ENCODE measurements at regions not wholly inside any gene's neighbourhood (a gene's known extent, or its start where the extent isn't known, plus 50 kb on each side); places are given as distances from the start of the nearest gene placed in this dataset.

DNA sequence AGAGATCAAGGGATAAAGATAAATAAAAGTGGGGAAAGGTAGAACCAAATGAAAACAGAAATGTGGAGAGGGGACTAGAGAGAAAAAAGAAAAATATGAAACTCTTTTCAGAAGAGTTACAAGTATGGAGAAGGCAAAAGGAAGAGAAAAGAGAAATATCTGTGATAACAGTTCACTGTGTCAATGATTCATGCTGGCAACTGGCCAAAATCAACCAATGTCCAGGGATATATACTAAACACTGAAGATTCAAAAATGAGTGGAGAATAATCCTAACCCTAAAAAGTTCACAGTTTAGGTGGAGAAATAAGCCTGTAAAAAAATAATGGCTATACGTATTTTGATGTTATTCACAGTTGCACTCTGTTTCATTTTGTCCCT, 372.3 kb upstream of the KITLG start:
- DNase-seq (ENCODE audit: low read depth, low spot score) = no peak
- Histone ChIP-seq H3K4me1 (ENCODE audit: control insufficient read depth, extremely low read depth, insufficient read depth, low read length) (no peaks in the 10 kb centered on the region), H4K20me1 (ENCODE audit: control insufficient read depth, extremely low read depth, insufficient read depth, low read length) (no peaks in the 10 kb centered on the region)

DNA sequence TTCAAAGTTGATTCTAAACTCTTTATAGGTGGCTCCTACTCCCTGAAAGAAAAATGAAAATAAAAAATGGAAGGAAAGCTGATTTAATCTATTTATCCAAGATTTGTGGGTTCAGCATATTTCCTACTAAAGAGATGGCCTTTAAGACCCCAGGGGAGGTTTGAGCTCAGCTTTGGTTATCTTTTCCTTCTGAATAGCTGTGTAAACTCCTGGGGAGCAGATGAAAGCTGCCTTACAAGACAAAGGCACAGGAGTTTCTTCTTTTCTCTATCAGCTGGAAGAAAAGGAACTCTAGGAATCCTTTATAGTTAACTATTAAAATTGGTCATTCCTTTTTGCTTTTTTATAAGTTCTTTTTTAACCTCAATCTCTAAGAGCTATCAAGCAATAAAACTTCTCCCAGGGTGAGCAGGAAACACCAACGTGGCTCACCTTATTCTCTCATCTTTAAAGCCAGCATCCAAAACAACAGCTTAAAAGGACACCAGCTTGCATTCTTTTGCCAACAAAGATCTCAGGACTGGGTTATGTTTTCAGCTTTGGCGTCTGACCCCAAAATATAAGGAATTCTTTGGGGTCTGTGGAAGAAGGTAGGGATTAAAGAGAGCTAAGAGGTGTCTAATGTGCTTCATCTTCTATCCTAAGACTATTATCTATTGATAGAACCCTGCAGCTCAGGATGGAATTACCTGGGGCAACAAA, 371.7 kb upstream of the KITLG start:
- Histone ChIP-seq H3K4me3 (ENCODE audit: control insufficient read depth in 2 of 3, extremely low read depth in 1 of 3, insufficient read depth in 2 of 3, low read depth in 1 of 3, low read length in 3 of 3) (no peak overlapping the region), H2AFZ (ENCODE audit: control insufficient read depth, low read length) (no peak overlapping the region), H3K4me2 (ENCODE audit: control insufficient read depth, extremely low read depth, insufficient read depth, low read depth, low read length) (no peak overlapping the region), H3K79me2 (ENCODE audit: control insufficient read depth, insufficient read depth, low read length) (no peaks in the 10 kb centered on the region), H3K36me3 (ENCODE audit: control insufficient read depth in 2 of 2, extremely low read depth in 1 of 2, insufficient read depth in 2 of 2, low read length in 2 of 2) (no peaks in the 10 kb centered on the region), H3K4me1 (ENCODE audit: control insufficient read depth, extremely low read depth, insufficient read depth, low read length) (peaks cover 2% of the 10 kb centered on the region), H4K20me1 (ENCODE audit: control insufficient read depth, extremely low read depth, insufficient read depth, low read length) (no peaks in the 10 kb centered on the region), H3K9me3 (ENCODE audit: control insufficient read depth, low read depth, low read length) (no peaks in the 10 kb centered on the region), H3K27me3 (ENCODE audit: control insufficient read depth, extremely low read depth, insufficient read depth, low read length) (no peaks in the 10 kb centered on the region), H3K9me1 (ENCODE audit: control insufficient read depth, extremely low read depth, insufficient read depth, low read length) (no peaks in the 10 kb centered on the region), H3K9ac (ENCODE audit: control insufficient read depth, extremely low read depth, insufficient read depth, low read length) (no peak overlapping the region), H3K27ac (ENCODE audit: control insufficient read depth, insufficient read depth, low read length) (no peak overlapping the region)
- DNase-seq (ENCODE audit: low read depth, low spot score) = no peak
- dilution Hi-C loops (cut with MboI; ENCODE audit: extremely low pct_ligation_motif_present, low sequenced_read_pairs) = no loop called here
- FAIRE-seq = no peak
- TF ChIP-seq, protein P1, sequence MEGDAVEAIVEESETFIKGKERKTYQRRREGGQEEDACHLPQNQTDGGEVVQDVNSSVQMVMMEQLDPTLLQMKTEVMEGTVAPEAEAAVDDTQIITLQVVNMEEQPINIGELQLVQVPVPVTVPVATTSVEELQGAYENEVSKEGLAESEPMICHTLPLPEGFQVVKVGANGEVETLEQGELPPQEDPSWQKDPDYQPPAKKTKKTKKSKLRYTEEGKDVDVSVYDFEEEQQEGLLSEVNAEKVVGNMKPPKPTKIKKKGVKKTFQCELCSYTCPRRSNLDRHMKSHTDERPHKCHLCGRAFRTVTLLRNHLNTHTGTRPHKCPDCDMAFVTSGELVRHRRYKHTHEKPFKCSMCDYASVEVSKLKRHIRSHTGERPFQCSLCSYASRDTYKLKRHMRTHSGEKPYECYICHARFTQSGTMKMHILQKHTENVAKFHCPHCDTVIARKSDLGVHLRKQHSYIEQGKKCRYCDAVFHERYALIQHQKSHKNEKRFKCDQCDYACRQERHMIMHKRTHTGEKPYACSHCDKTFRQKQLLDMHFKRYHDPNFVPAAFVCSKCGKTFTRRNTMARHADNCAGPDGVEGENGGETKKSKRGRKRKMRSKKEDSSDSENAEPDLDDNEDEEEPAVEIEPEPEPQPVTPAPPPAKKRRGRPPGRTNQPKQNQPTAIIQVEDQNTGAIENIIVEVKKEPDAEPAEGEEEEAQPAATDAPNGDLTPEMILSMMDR (optimal IDR thresholded peaks at IDR 0.05 in 1 of 3, IDR thresholded peaks at IDR 0.05 in 1 of 3, conservative IDR thresholded peaks at IDR 0.05 in 1 of 3; ENCODE audit: extremely low read depth in 1 of 3, insufficient read depth in 2 of 3, low read length in 3 of 3) = no peak
- no peak for TF ChIP-seq EZH2 (IDR thresholded peaks at IDR 0.05; ENCODE audit: low read length)

More for the DNA sequence above, 372.3 kb upstream of the KITLG start:
- TF ChIP-seq EZH2 (IDR thresholded peaks at IDR 0.05; ENCODE audit: low read length) = no peak
- TF ChIP-seq, protein P1 (optimal IDR thresholded peaks at IDR 0.05 in 1 of 3, IDR thresholded peaks at IDR 0.05 in 1 of 3, conservative IDR thresholded peaks at IDR 0.05 in 1 of 3; ENCODE audit: extremely low read depth in 1 of 3, insufficient read depth in 2 of 3, low read length in 3 of 3) = no peak
- peak; percentile 46 for FAIRE-seq
- H3K36me3 ChIP-seq (ENCODE audit: control insufficient read depth in 2 of 2, extremely low read depth in 1 of 2, insufficient read depth in 2 of 2, low read length in 2 of 2) = no peaks in the 10 kb centered on the region
- H3K9me1 ChIP-seq (ENCODE audit: control insufficient read depth, extremely low read depth, insufficient read depth, low read length) = no peaks in the 10 kb centered on the region
- H3K27ac ChIP-seq (ENCODE audit: control insufficient read depth, insufficient read depth, low read length) = no peak overlapping the region
- H3K4me3 ChIP-seq (ENCODE audit: control insufficient read depth in 2 of 3, extremely low read depth in 1 of 3, insufficient read depth in 2 of 3, low read depth in 1 of 3, low read length in 3 of 3) = no peak overlapping the region
- H3K27me3 ChIP-seq (ENCODE audit: control insufficient read depth, extremely low read depth, insufficient read depth, low read length) = no peaks in the 10 kb centered on the region
- no peak overlapping the region for H3K4me2 ChIP-seq (ENCODE audit: control insufficient read depth, extremely low read depth, insufficient read depth, low read depth, low read length)
- no peak overlapping the region for H2AFZ ChIP-seq (ENCODE audit: control insufficient read depth, low read length)
- H3K79me2 ChIP-seq (ENCODE audit: control insufficient read depth, insufficient read depth, low read length) = no peaks in the 10 kb centered on the region
- H3K9ac ChIP-seq (ENCODE audit: control insufficient read depth, extremely low read depth, insufficient read depth, low read length) = no peak overlapping the region
- dilution Hi-C loops (cut with MboI; ENCODE audit: extremely low pct_ligation_motif_present, low sequenced_read_pairs) = no loop called here
- no peaks in the 10 kb centered on the region for H3K9me3 ChIP-seq (ENCODE audit: control insufficient read depth, low read depth, low read length)
